HuH-7.5 (cell line): ENCODE measurements at regions not wholly inside any gene's neighbourhood (a gene's known extent, or its start where the extent isn't known, plus 50 kb on each side); places are given as distances from the start of the nearest gene placed in this dataset.

ENCODE experiments used
- DNase-seq: peaks from one replicate; pipeline ENCODE4 v3.0.0; 2011; ENCODE audit warnings: low spot score

- DNase-seq: no peak
Measured at GRCh38 chr6:33863723-33864440, 60.1 kb upstream of the MLN start.

DNA sequence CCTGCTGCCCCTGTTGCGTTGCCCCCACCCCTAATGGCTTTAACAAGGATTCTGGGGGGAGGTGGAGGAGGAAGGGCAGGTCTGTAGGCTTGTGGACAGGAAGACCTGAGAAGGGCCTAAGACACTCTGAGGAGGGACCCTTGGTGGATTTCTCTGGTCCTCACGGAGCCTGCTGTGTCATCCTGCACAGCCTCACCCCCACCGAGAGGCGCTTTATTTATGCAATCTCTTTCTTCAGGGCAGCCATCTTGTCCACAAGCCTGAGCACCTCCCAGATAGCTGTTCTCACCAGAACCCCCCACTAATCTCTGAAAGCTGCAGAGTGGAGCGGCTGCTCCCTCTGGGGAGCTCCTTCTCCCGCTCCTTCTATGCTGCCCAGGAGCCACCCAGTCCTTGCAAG, 59.3 kb upstream of the MLN start:
- DNase-seq: no peak

- no peak for DNase-seq
Measured at GRCh38 chr6:33862536-33862935, 58.7 kb upstream of the MLN start.

- DNase-seq: no peak
Measured at GRCh38 chr6:33861722-33862121, 57.9 kb upstream of the MLN start.

- no peak for DNase-seq
Measured at GRCh38 chr6:33860706-33861474, 57.1 kb upstream of the MLN start.

DNA sequence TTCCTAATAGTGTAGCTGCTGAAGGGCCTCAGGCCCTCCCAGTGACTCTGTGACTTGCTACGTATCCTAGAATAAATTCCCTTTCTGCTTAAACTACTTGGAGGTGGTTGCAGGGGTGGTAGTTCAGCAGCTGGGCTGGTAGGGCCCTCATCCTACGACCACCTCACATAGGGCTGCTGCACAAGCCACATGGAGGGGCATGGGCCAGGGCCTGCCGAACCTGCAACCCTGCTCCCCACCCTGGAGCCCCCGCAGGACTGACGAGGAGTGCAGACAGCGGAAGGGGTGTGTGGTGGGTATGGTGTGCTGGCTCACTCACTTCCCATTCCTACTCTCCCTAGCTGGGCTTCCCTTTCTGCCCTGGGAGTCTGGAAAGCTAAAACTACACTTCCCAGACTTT, 56.2 kb upstream of the MLN start:
- DNase-seq: no peak

GRCh38 chr6:33858804-33859505, 55.2 kb upstream of the MLN start:
- no peak for DNase-seq

GRCh38 chr6:33857932-33858475, 54.2 kb upstream of the MLN start:
- DNase-seq: no peak

- no peak for DNase-seq
Measured at GRCh38 chr6:33857093-33857931, 53.5 kb upstream of the MLN start.

- DNase-seq: no peak
Measured at GRCh38 chr6:33856655-33857054, 52.9 kb upstream of the MLN start.

DNA sequence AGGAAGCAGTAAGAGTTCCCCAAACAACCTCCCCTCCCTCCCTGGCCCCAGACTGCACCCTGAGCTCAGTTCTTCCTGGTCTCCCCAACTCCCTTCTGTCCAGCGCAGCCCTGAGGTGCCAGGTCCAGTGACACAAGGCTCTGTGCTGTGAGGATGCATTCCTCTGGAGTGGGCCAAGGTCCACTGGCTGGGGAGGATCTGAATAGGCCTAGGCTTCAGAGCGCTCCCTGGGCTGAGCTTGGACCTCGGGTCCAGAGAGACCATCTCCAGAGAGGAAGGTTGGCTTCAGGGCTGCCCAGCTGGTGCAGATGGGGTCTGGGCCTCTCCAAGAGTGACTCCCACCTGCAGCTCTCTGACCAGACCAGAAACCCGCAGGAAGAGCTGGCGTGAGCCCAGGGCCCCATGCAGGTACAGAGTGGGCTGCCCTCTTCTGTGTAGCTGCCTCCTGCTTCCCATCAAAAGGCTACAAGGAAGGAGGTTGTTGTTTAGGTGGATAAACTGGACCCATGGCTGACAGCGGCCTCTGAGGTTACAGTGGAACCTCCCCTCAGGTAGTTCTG, 52.3 kb upstream of the MLN start:
- DNase-seq: no peak

- no peak for DNase-seq
Measured at GRCh38 chr6:33854572-33855030, 50.8 kb upstream of the MLN start.

GRCh38 chr6:33853736-33854135, 49.9 kb upstream of the MLN start:
- no peak for DNase-seq
